SK-N-MC (cell line): ENCODE measurements at regions not wholly inside any gene's neighbourhood (a gene's known extent, or its start where the extent isn't known, plus 50 kb on each side); places are given as distances from the start of the nearest gene placed in this dataset.

Source experiments
- EZH2 ChIP-seq: fragments of 200-600 bp; sonication (generic); IDR thresholded peaks from one replicate; pipeline ENCODE4 v1.6.1; 2017; ENCODE audit warnings: antibody characterized with exemption
- POLR2AphosphoS5 ChIP-seq: IDR thresholded peaks from 2 replicates; pipeline ENCODE4 v1.6.1; 2012; ENCODE audit warnings: mild to moderate bottlenecking, low read depth, low read length, borderline replicate concordance

GRCh38 chr10:71035511-71036296 lies 147.3 kb upstream of the PCBD1 start:
- TF ChIP-seq EZH2, result no peak
- no peak for TF ChIP-seq POLR2AphosphoS5
